IMR-90 (cell line): ENCODE measurements at regions not wholly inside any gene's neighbourhood (a gene's known extent, or its start where the extent isn't known, plus 50 kb on each side); places are given as distances from the start of the nearest gene placed in this dataset.

Experiments
- ATAC-seq: fragments of 200-7000 bp; cut with Tn5 transposase; 2 replicates; pipeline ENCODE4 v1.9.1; 2020; ENCODE audit warnings: low read depth, mild to moderate bottlenecking, moderate library complexity
- BruUV-seq: library from RNA; stranded (reverse); fragments of 400-500 nt; replicated peaks from 2 replicates; lab custom pipeline; 2021; lab: Mats Ljungman, UMichigan
- CTCF ChIA-PET: fragments of 300-600 bp; formaldehyde crosslinking; extraction: SDS; loops from one replicate; lab custom pipeline; 2021; ENCODE audit warnings: antibody characterized with exemption; lab: Yijun Ruan, JAX
- POLR2A ChIA-PET: fragments of 300-600 bp; sonication (Branson Sonifier 250); formaldehyde crosslinking; loops from one replicate; lab custom pipeline; 2022; ENCODE audit warnings: antibody characterized with exemption; ENCODE audit not compliant: unreplicated experiment; lab: Charles Lee
- DNase-seq: peaks from one replicate; pipeline ENCODE4 v3.0.0; 2013
- H2AFZ ChIP-seq: replicated peaks from 2 replicates; pipeline ENCODE3; 2013; ENCODE audit warnings: low read length, mild to moderate bottlenecking; ENCODE audit not compliant: poor library complexity
- H2AK5ac ChIP-seq: 2 replicates; pipeline ENCODE4 v1.6.1; 2013; ENCODE audit warnings: low read depth, low read length, inconsistent platforms
- H2AK9ac ChIP-seq: replicated peaks from 2 replicates; pipeline ENCODE3; 2013; ENCODE audit warnings: mild to moderate bottlenecking, low read depth, low read length, moderate library complexity; ENCODE audit not compliant: poor library complexity
- H2BK120ac ChIP-seq: 2 replicates; pipeline ENCODE4 v1.6.1; 2013; ENCODE audit warnings: low read depth, low read length, inconsistent platforms
- H2BK15ac ChIP-seq: 3 replicates; pipeline ENCODE4 v1.6.1; 2013; ENCODE audit warnings: low read depth, low read length, inconsistent platforms
- H2BK20ac ChIP-seq: 2 replicates; pipeline ENCODE4 v1.6.1; 2013; ENCODE audit warnings: low read depth, mild to moderate bottlenecking, inconsistent platforms, low read length, moderate library complexity
- H2BK5ac ChIP-seq: 2 replicates; pipeline ENCODE4 v1.6.1; 2013; ENCODE audit warnings: mild to moderate bottlenecking, low read depth, low read length, inconsistent platforms; ENCODE audit not compliant: poor library complexity, severe bottlenecking
- H3K14ac ChIP-seq: replicated peaks from 2 replicates; pipeline ENCODE4 v1.6.1; 2013; ENCODE audit warnings: low read depth, low read length, inconsistent platforms
- H3K18ac ChIP-seq: 2 replicates; pipeline ENCODE4 v1.6.1; 2013; ENCODE audit warnings: low read depth, low read length, control low read depth
- H3K23ac ChIP-seq: 2 replicates; pipeline ENCODE4 v1.6.1; 2013; ENCODE audit warnings: low read depth, low read length, inconsistent platforms
- H3K27ac ChIP-seq: 2 replicates; pipeline ENCODE4 v1.5.1; 2013; ENCODE audit warnings: mild to moderate bottlenecking, control low read depth, low read length; ENCODE audit not compliant: insufficient read depth
- H3K27me3 ChIP-seq: 2 replicates; pipeline ENCODE4 v1.6.1; 2013; ENCODE audit warnings: low read length; ENCODE audit not compliant: control insufficient read depth, insufficient read depth
- H3K36me3 ChIP-seq: 2 replicates; pipeline ENCODE4 v1.6.1; 2013; ENCODE audit warnings: low read length, mixed read lengths; ENCODE audit not compliant: control insufficient read depth, insufficient read depth
- H3K4ac ChIP-seq: 2 replicates; pipeline ENCODE4 v1.6.1; 2013; ENCODE audit warnings: low read depth, low read length, inconsistent platforms
- H3K4me1 ChIP-seq: 2 replicates; pipeline ENCODE4 v1.6.1; 2013; ENCODE audit warnings: low read length, mixed read lengths; ENCODE audit not compliant: control insufficient read depth, insufficient read depth
- H3K4me2 ChIP-seq: 2 replicates; pipeline ENCODE4 v1.6.1; 2013; ENCODE audit warnings: low read depth, mild to moderate bottlenecking, control low read depth, low read length, moderate library complexity
- H3K4me3 ChIP-seq: 2 replicates; pipeline ENCODE4 v1.5.1; 2013; ENCODE audit warnings: low read depth, mild to moderate bottlenecking, control low read depth, low read length, moderate library complexity; ENCODE audit not compliant: insufficient read depth
- H3K56ac ChIP-seq: 2 replicates; pipeline ENCODE4 v1.6.1; 2013; ENCODE audit warnings: low read length, inconsistent platforms; ENCODE audit not compliant: insufficient read depth; ENCODE audit errors: extremely low read depth
- H3K79me1 ChIP-seq, 2 experiments: 2 replicates each; pipeline ENCODE4 v1.6.1; 2013; ENCODE audit warnings: low read length in 2 of 2, inconsistent platforms in 1 of 2, low read depth in 1 of 2
- H3K9ac ChIP-seq: 2 replicates; pipeline ENCODE4 v1.6.1; 2013; ENCODE audit warnings: low read depth, low read length, control low read depth
- H3K9me1 ChIP-seq: 2 replicates; pipeline ENCODE4 v1.6.1; 2013; ENCODE audit warnings: low read length, inconsistent platforms; ENCODE audit not compliant: insufficient read depth
- H3K9me3 ChIP-seq: 2 replicates; pipeline ENCODE4 v1.6.1; 2013; ENCODE audit warnings: low read length; ENCODE audit not compliant: control insufficient read depth, insufficient read depth
- H4K20me1 ChIP-seq: 2 replicates; pipeline ENCODE4 v1.6.1; 2013; ENCODE audit warnings: low read length, inconsistent platforms; ENCODE audit not compliant: insufficient read depth
- H4K5ac ChIP-seq: 2 replicates; pipeline ENCODE4 v1.6.1; 2013; ENCODE audit warnings: mild to moderate bottlenecking, low read depth, low read length, control low read depth
- H4K8ac ChIP-seq, 2 experiments: 2 replicates each; pipeline ENCODE4 v1.6.1; 2013; ENCODE audit warnings: low read depth in 2 of 2, low read length in 2 of 2, control low read depth in 1 of 2, inconsistent platforms in 1 of 2
- H4K91ac ChIP-seq: 2 replicates; pipeline ENCODE4 v1.6.1; 2013; ENCODE audit warnings: low read depth, low read length, inconsistent platforms; ENCODE audit not compliant: insufficient read depth
- BHLHE40 ChIP-seq: fragments of 150-350 bp; IDR thresholded peaks from 2 replicates; pipeline ENCODE4 v1.6.1; 2016; ENCODE audit warnings: mild to moderate bottlenecking, low read depth, low read length
- CEBPB ChIP-seq: IDR thresholded peaks from 2 replicates; pipeline ENCODE4 v1.6.1; 2012; ENCODE audit warnings: low read depth, low read length, improper control_type of control experiment
- CHD1 ChIP-seq: IDR thresholded peaks from 2 replicates; pipeline ENCODE4 v1.6.1; 2012; ENCODE audit warnings: low read depth, low read length, improper control_type of control experiment
- POLR2A ChIP-seq: IDR thresholded peaks from 2 replicates; pipeline ENCODE4 v1.6.1; 2012; ENCODE audit warnings: mild to moderate bottlenecking, low read depth, low read length
- SMC3 ChIP-seq: fragments of 150-350 bp; IDR thresholded peaks from 2 replicates; pipeline ENCODE4 v1.6.1; 2016; ENCODE audit warnings: low read depth, mild to moderate bottlenecking, antibody characterized with exemption, low read length, moderate library complexity
- WGBS, 2 experiments: methylation state at CpG; one replicate each; pipeline versions ENCODE4 v1.1.5 to v1.1.7; 2013; ENCODE audit warnings: missing lambda C conversion rate in 2 of 2; ENCODE audit not compliant: insufficient read length in 1 of 2; ENCODE audit errors: extremely low coverage in 2 of 2; 5-methylcytosine and 5-hydroxymethylcytosine counted together
- dilution Hi-C: fragments of 300-500 bp; cut with HindIII; formaldehyde crosslinking; loops from one replicate; pipeline ENCODE4 v1.14.3; 2018; ENCODE audit warnings: low sequenced_read_pairs; ENCODE audit not compliant: unreplicated experiment
- in situ Hi-C: fragments of 300-500 bp; cut with MboI; formaldehyde crosslinking; loops from 3 replicates; pipeline ENCODE4 v1.14.3; 2019; ENCODE audit warnings: low sequenced_read_pairs, inconsistent platforms, mixed read lengths
- intact Hi-C: fragments of 100-400 bp; cut with micrococcal nuclease; formaldehyde crosslinking; loops from 2 replicates; pipeline ENCODE4 v1.10.0; 2022
- TF ChIP-seq, protein P1 (sequence below): fragments of 150-350 bp; IDR thresholded peaks from 2 replicates; pipeline ENCODE4 v1.6.1; 2016; ENCODE audit warnings: low read depth, mild to moderate bottlenecking, low read length, moderate library complexity, borderline replicate concordance

DNA sequence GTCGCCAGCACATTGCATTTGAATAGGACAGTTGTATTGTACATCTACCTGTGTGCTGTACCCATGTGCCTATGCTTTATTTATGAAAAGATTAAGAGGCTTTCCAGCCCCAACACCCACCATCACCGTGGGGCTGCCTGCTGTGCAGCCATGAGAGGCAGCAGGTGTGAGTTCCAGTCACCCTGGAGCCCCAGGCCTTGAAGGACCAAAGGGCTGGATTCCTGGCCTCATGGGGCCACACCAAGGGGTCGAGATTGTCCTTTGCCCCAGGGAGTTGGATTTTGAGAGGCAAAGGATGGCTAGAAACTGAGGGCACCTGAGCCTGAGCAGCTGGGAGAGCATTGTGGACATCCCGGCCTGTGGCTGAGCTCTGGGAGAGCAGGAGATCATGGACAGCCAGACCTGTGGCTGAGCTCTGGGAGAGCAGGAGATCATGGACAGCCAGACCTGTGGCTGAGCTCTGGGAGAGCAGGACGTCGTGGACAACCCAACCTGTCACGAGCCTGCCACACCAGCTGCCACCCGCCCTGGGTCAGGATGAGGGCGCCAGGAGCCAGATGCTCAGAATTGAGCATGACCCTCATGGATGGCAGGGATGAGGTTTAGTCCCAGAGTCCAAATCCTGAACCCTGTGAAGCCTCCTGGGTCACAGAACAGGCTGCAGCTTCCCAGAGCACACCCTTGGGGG lies 182.5 kb upstream of the RAB6C start:
- H2BK5ac ChIP-seq, result no peak overlapping the region
- no peak for ATAC-seq
- H3K27me3 ChIP-seq, result no peaks in the 10 kb centered on the region
- H4K8ac ChIP-seq, result no peak overlapping the region
- H4K5ac ChIP-seq, result no peak overlapping the region
- no peaks in the 10 kb centered on the region for H3K9me1 ChIP-seq
- H3K79me1 ChIP-seq, result no peaks in the 10 kb centered on the region
- H3K4me3 ChIP-seq, result no peak overlapping the region
- intact Hi-C loops, result no loop called here
- no peak overlapping the region for H3K9ac ChIP-seq
- no peak overlapping the region for H4K91ac ChIP-seq
- H3K9me3 ChIP-seq, result peaks cover 5% of the 10 kb centered on the region; the same call in 1 of the 2 replicates
- H3K18ac ChIP-seq, result no peak overlapping the region
- H3K56ac ChIP-seq, result no peak overlapping the region
- H3K36me3 ChIP-seq, result no peaks in the 10 kb centered on the region
- no peaks in the 10 kb centered on the region for H3K4me1 ChIP-seq
- H3K23ac ChIP-seq, result no peak overlapping the region
- in situ Hi-C loops, result no loop called here
- H2BK20ac ChIP-seq, result no peak overlapping the region
- H3K4me2 ChIP-seq, result no peak overlapping the region
- H3K27ac ChIP-seq, result no peak overlapping the region
- CTCF ChIA-PET, result no interaction called here
- no peak overlapping the region for H3K4ac ChIP-seq
- dilution Hi-C loops, result no loop called here
- H4K20me1 ChIP-seq, result no peaks in the 10 kb centered on the region
- H2BK15ac ChIP-seq, result no peak overlapping the region
- 0% methylated on average over 1 of the region's 9 CpGs; no CpG with 5 or more reads in 1 of the 2 experiments for WGBS, 2 experiments
- H2AK9ac ChIP-seq, result no peak overlapping the region
- DNase-seq, result no peak
- POLR2A ChIA-PET, result no interaction called here
- TF ChIP-seq SMC3 (no peak), BHLHE40 (no peak), POLR2A (no peak), CEBPB (no peak), CHD1 (no peak)
- TF ChIP-seq, protein P1, sequence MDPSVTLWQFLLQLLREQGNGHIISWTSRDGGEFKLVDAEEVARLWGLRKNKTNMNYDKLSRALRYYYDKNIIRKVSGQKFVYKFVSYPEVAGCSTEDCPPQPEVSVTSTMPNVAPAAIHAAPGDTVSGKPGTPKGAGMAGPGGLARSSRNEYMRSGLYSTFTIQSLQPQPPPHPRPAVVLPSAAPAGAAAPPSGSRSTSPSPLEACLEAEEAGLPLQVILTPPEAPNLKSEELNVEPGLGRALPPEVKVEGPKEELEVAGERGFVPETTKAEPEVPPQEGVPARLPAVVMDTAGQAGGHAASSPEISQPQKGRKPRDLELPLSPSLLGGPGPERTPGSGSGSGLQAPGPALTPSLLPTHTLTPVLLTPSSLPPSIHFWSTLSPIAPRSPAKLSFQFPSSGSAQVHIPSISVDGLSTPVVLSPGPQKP, result no peak
- no peak overlapping the region for H2BK120ac ChIP-seq
- H2AK5ac ChIP-seq, result no peak overlapping the region
- H2AFZ ChIP-seq, result no peak overlapping the region
- no peak overlapping the region for H3K14ac ChIP-seq
- no TSS peak for BruUV-seq
